Head of caudate nucleus (tissue), 42 donors: ENCODE measurements at regions not wholly inside any gene's neighbourhood (a gene's known extent, or its start where the extent isn't known, plus 50 kb on each side); places are given as distances from the start of the nearest gene placed in this dataset.
A peak's percentile ranks its signal among the peaks of the same experiment; 100 is the strongest.
"Not testable (repeated sequence)": the region's sequence is repeated elsewhere in the genome, so short reads cannot be mapped to it uniquely, and the experiment has no call there.

Experiments used
- DNase-seq, 42 donors: peaks; one replicate each; pipeline versions ENCODE4 v3.0.0 to v3.0.0-alpha.2; 2020 to 2021; ENCODE audit warnings: mixed read lengths in 7 of 42
- intact Hi-C: fragments of 100-400 bp; cut with DNase I; formaldehyde crosslinking; loops from one replicate; pipeline ENCODE4 v1.15.0; 2022

GRCh38 chr5:13188371-13188770, 756.1 kb downstream of the DNAH5 start:
- DNase-seq: no peak
- intact Hi-C loops: no loop called here

GRCh38 chr5:13187186-13187585, 757.3 kb downstream of the DNAH5 start:
- intact Hi-C loops: no loop called here
- no peak for DNase-seq

- no peak for DNase-seq
- intact Hi-C loops: no loop called here
These were observed 758.3 kb downstream of the DNAH5 start for GRCh38 chr5:13186177-13186576.

GRCh38 chr5:13179407-13180087, 764.9 kb downstream of the DNAH5 start:
- DNase-seq: no peak
- intact Hi-C loops: no loop called here

- intact Hi-C loops: no loop called here
- no peak for DNase-seq
These were observed 800.9 kb downstream of the DNAH5 start for GRCh38 chr5:13143630-13144029.

GRCh38 chr5:13143214-13143613, 801.3 kb downstream of the DNAH5 start:
- no peak for DNase-seq
- intact Hi-C loops: no loop called here

- intact Hi-C loops: no loop called here
- DNase-seq: no peak
These were observed 810.5 kb downstream of the DNAH5 start for GRCh38 chr5:13133951-13134350.

GRCh38 chr5:13115476-13115875, 829.0 kb downstream of the DNAH5 start:
- intact Hi-C loops: no loop called here
- DNase-seq: no peak

- intact Hi-C loops: no loop called here
- DNase-seq: no peak
These were observed 836.2 kb downstream of the DNAH5 start for GRCh38 chr5:13108265-13108664.

- intact Hi-C loops: no loop called here
- no peak for DNase-seq
These were observed 837.0 kb downstream of the DNAH5 start for GRCh38 chr5:13107537-13107936.

GRCh38 chr5:13081116-13081515, 863.4 kb downstream of the DNAH5 start:
- intact Hi-C loops: no loop called here

GRCh38 chr5:13072936-13073335, 871.6 kb downstream of the DNAH5 start:
- intact Hi-C loops, DNase-seq: not testable (repeated sequence)

More at GRCh38 chr5:13081116-13081515, 863.4 kb downstream of the DNAH5 start:
- peak in 1 of 42 donors; percentile 2 for DNase-seq

- intact Hi-C loops: no loop called here
- no peak for DNase-seq
These were observed 881.4 kb downstream of the DNAH5 start for GRCh38 chr5:13063088-13063487.

- intact Hi-C loops: no loop called here
- DNase-seq: no peak
These were observed 898.5 kb downstream of the DNAH5 start for GRCh38 chr5:13045897-13046551.

GRCh38 chr5:13034061-13034460, 910.4 kb downstream of the DNAH5 start:
- intact Hi-C loops: no loop called here
- DNase-seq: no peak

GRCh38 chr5:13029211-13029610, 915.3 kb downstream of the DNAH5 start:
- no peak for DNase-seq
- intact Hi-C loops: no loop called here

- DNase-seq: no peak
- intact Hi-C loops: no loop called here
These were observed 916.6 kb downstream of the DNAH5 start for GRCh38 chr5:13027874-13028273.

- intact Hi-C loops: no loop called here
- no peak for DNase-seq
These were observed 924.8 kb downstream of the DNAH5 start for GRCh38 chr5:13019729-13020128.

- DNase-seq: no peak
- intact Hi-C loops: no loop called here
These were observed 941.0 kb downstream of the DNAH5 start for GRCh38 chr5:13003457-13003856.

- no peak for DNase-seq
- intact Hi-C loops: no loop called here
These were observed 944.8 kb downstream of the DNAH5 start for GRCh38 chr5:12999667-13000066.

GRCh38 chr5:12985142-12985541, 959.3 kb downstream of the DNAH5 start:
- no peak for DNase-seq
- intact Hi-C loops: no loop called here
